Colonic mucosa (tissue), 4 donors: ENCODE measurements at regions not wholly inside any gene's neighbourhood (a gene's known extent, or its start where the extent isn't known, plus 50 kb on each side); places are given as distances from the start of the nearest gene placed in this dataset.

Experiments used
- DNase-seq: peaks from one replicate; pipeline ENCODE4 v3.0.0-alpha.2; 2020
- H3K27ac ChIP-seq: fragments of 200-600 bp; one replicate; pipeline ENCODE4 v1.8.0; 2021
- H3K27me3 ChIP-seq: fragments of 200-600 bp; one replicate; pipeline ENCODE4 v1.8.0; 2021
- H3K36me3 ChIP-seq: fragments of 200-600 bp; one replicate; pipeline ENCODE4 v1.8.0; 2021
- H3K4me1 ChIP-seq: fragments of 200-600 bp; one replicate; pipeline ENCODE4 v1.8.0; 2021; ENCODE audit warnings: mild to moderate bottlenecking
- H3K4me3 ChIP-seq: fragments of 200-600 bp; one replicate; pipeline ENCODE4 v1.8.0; 2021
- H3K9ac ChIP-seq, 2 donors: one replicate each; pipeline ENCODE4 v1.7.0; 2013; ENCODE audit warnings: control low read depth in 2 of 2, low read depth in 2 of 2, low read length in 2 of 2
- H3K9me3 ChIP-seq: fragments of 200-600 bp; one replicate; pipeline ENCODE4 v1.8.0; 2021
- CTCF ChIP-seq: fragments of 200-600 bp; IDR thresholded peaks from one replicate; pipeline ENCODE4 v1.8.0; 2022; ENCODE audit warnings: antibody characterized with exemption, mild to moderate bottlenecking
- intact Hi-C: fragments of 100-400 bp; cut with DNase I; formaldehyde crosslinking; loops from one replicate; pipeline ENCODE4 v1.14.1; 2022
- donor health status: healthy.
- donor health status: DM: no; HTN: no; CAD: no.
- donor health status: DM: no; HTN: no; CAD: no.

GRCh38 chr12:98013560-98013959 is 501.8 kb upstream of the TMPO start:
- Histone ChIP-seq H3K9me3 (no peaks in the 10 kb centered on the region), H3K36me3 (no peaks in the 10 kb centered on the region), H3K9ac (no peak overlapping the region), H3K4me3 (no peak overlapping the region), H3K27ac (no peak overlapping the region), H3K4me1 (no peaks in the 10 kb centered on the region), H3K27me3 (no peaks in the 10 kb centered on the region)
- intact Hi-C loops, result no loop called here
- no peak for DNase-seq
- TF ChIP-seq CTCF, result no peak

GRCh38 chr12:98018836-98019235 is 496.6 kb upstream of the TMPO start:
- Histone ChIP-seq H3K27ac (no peak overlapping the region), H3K36me3 (no peaks in the 10 kb centered on the region), H3K27me3 (no peaks in the 10 kb centered on the region), H3K4me3 (no peak overlapping the region), H3K9me3 (no peaks in the 10 kb centered on the region), H3K9ac (no peak overlapping the region), H3K4me1 (no peaks in the 10 kb centered on the region)
- no peak for TF ChIP-seq CTCF
- DNase-seq, result no peak
- intact Hi-C loops, result no loop called here

- H3K36me3 ChIP-seq, result no peaks in the 10 kb centered on the region
- H3K4me1 ChIP-seq, result no peaks in the 10 kb centered on the region
- no peaks in the 10 kb centered on the region for H3K27me3 ChIP-seq
- no peak overlapping the region for H3K9ac ChIP-seq
- H3K4me3 ChIP-seq, result no peak overlapping the region
- no peak for TF ChIP-seq CTCF
- H3K27ac ChIP-seq, result no peak overlapping the region
- no peak for DNase-seq
- intact Hi-C loops, result no loop called here
- no peaks in the 10 kb centered on the region for H3K9me3 ChIP-seq
Measured at GRCh38 chr12:98020376-98020775, 495.0 kb upstream of the TMPO start.

GRCh38 chr12:98022961-98023360 is 492.4 kb upstream of the TMPO start:
- no peak for TF ChIP-seq CTCF
- intact Hi-C loops, result no loop called here

GRCh38 chr12:98037401-98038140 is 477.8 kb upstream of the TMPO start:
- no peaks in the 10 kb centered on the region for H3K9me3 ChIP-seq
- H3K4me3 ChIP-seq, result no peak overlapping the region
- intact Hi-C loops, result no loop called here
- TF ChIP-seq CTCF, result no peak
- no peak overlapping the region for H3K27ac ChIP-seq
- no peak for DNase-seq
- H3K36me3 ChIP-seq, result no peaks in the 10 kb centered on the region
- H3K9ac ChIP-seq, result no peak overlapping the region
- H3K4me1 ChIP-seq, result no peaks in the 10 kb centered on the region
- no peaks in the 10 kb centered on the region for H3K27me3 ChIP-seq

More at GRCh38 chr12:98022961-98023360, 492.4 kb upstream of the TMPO start:
- Histone ChIP-seq H3K9ac (no peak overlapping the region), H3K36me3 (no peaks in the 10 kb centered on the region), H3K4me3 (no peak overlapping the region), H3K27ac (no peak overlapping the region), H3K4me1 (no peaks in the 10 kb centered on the region), H3K9me3 (no peaks in the 10 kb centered on the region), H3K27me3 (no peaks in the 10 kb centered on the region)
- DNase-seq, result no peak
